ENCODE measurements at regions not wholly inside any gene's neighbourhood (a gene's known extent, or its start where the extent isn't known, plus 50 kb on each side); places are given as distances from the start of the nearest gene placed in this dataset.

GRCh38 chr16:50908468-50908867, 166.6 kb downstream of the CYLD start:
- no peaks in the 10 kb centered on the region for H3K9me3 ChIP-seq (replicated peaks)
- H3K27ac ChIP-seq (replicated peaks): no peak overlapping the region
- peaks cover 25% of the 10 kb centered on the region for H3K27me3 ChIP-seq (ENCODE audit: low read depth)
- H3K36me3 ChIP-seq: no peaks in the 10 kb centered on the region
- H3K4me1 ChIP-seq: no peaks in the 10 kb centered on the region
- intact Hi-C loops (cut with micrococcal nuclease): no loop called here
- H3K4me3 ChIP-seq: no peak overlapping the region
- TF ChIP-seq CTCF (IDR thresholded peaks at IDR 0.05; ENCODE audit: borderline replicate concordance): no peak
- no peak for DNase-seq

- no peak for TF ChIP-seq CTCF (IDR thresholded peaks at IDR 0.05; ENCODE audit: borderline replicate concordance)
Measured at GRCh38 chr16:50906454-50906853, 164.6 kb downstream of the CYLD start.

GRCh38 chr16:50902457-50902856, 160.6 kb downstream of the CYLD start:
- H3K4me1 ChIP-seq: no peaks in the 10 kb centered on the region
- H3K4me3 ChIP-seq: no peak overlapping the region
- H3K9me3 ChIP-seq (replicated peaks): peaks cover 10% of the 10 kb centered on the region
- H3K27me3 ChIP-seq (ENCODE audit: low read depth): peaks cover 7% of the 10 kb centered on the region
- DNase-seq: no peak
- H3K27ac ChIP-seq (replicated peaks): no peak overlapping the region
- H3K36me3 ChIP-seq: no peaks in the 10 kb centered on the region
- TF ChIP-seq CTCF (IDR thresholded peaks at IDR 0.05; ENCODE audit: borderline replicate concordance): no peak
- intact Hi-C loops (cut with micrococcal nuclease): no loop called here

More at GRCh38 chr16:50906454-50906853, 164.6 kb downstream of the CYLD start:
- intact Hi-C loops (cut with micrococcal nuclease): no loop called here
- DNase-seq: no peak
- Histone ChIP-seq H3K4me3 (no peak overlapping the region), H3K27me3 (ENCODE audit: low read depth) (peaks cover 23% of the 10 kb centered on the region), H3K36me3 (no peaks in the 10 kb centered on the region), H3K27ac (replicated peaks) (no peak overlapping the region), H3K9me3 (replicated peaks) (no peaks in the 10 kb centered on the region), H3K4me1 (no peaks in the 10 kb centered on the region)

- H3K27ac ChIP-seq (replicated peaks): no peak overlapping the region
- no peaks in the 10 kb centered on the region for H3K4me1 ChIP-seq
- H3K4me3 ChIP-seq: no peak overlapping the region
- TF ChIP-seq CTCF (IDR thresholded peaks at IDR 0.05; ENCODE audit: borderline replicate concordance): no peak
- no peaks in the 10 kb centered on the region for H3K36me3 ChIP-seq
- peaks cover 24% of the 10 kb centered on the region for H3K9me3 ChIP-seq (replicated peaks)
- H3K27me3 ChIP-seq (ENCODE audit: low read depth): peaks cover 7% of the 10 kb centered on the region
- no peak for DNase-seq
- intact Hi-C loops (cut with micrococcal nuclease): no loop called here
Measured at GRCh38 chr16:50901062-50901461, 159.2 kb downstream of the CYLD start.

- Histone ChIP-seq H3K4me1 (no peaks in the 10 kb centered on the region), H3K36me3 (no peaks in the 10 kb centered on the region), H3K27me3 (ENCODE audit: low read depth) (peaks cover 7% of the 10 kb centered on the region), H3K4me3 (no peak overlapping the region), H3K27ac (replicated peaks) (no peak overlapping the region), H3K9me3 (replicated peaks) (peaks cover 24% of the 10 kb centered on the region)
- DNase-seq: no peak
- intact Hi-C loops (cut with micrococcal nuclease): no loop called here
- no peak for TF ChIP-seq CTCF (IDR thresholded peaks at IDR 0.05; ENCODE audit: borderline replicate concordance)
Measured at GRCh38 chr16:50900391-50900942, 158.6 kb downstream of the CYLD start.

Data from left ventricle myocardium inferior (tissue), 1 donor.